ENCODE measurements at regions not wholly inside any gene's neighbourhood (a gene's known extent, or its start where the extent isn't known, plus 50 kb on each side); places are given as distances from the start of the nearest gene placed in this dataset.

DNA sequence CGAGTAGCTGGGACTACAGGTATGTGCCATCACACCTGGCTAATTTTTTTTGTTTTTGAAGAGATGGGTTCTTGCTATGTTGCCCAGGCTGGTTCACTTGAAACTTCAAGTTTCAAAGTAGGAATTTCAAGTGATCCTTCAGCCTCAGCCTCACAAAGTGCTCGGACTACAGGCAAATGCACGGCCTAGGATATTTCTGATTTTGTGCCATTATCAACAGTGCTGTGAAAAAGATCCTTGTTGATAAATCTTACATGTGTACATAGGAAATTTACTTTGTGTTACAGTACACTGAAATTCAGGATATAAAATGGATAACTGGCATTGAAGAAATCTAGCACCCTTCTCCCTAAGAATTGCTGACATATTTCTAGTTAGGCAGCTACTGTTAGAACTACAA, 184.6 kb upstream of the PRDM1 start:
- Histone ChIP-seq H3K4me2 (no peak overlapping the region), H3K4me1 (replicated peaks; ENCODE audit: insufficient read depth) (no peaks in the 10 kb centered on the region), H3K36me3 (ENCODE audit: low read depth) (no peaks in the 10 kb centered on the region), H2AFZ (no peak overlapping the region), H3K27ac (no peak overlapping the region), H3F3A (ENCODE audit: insufficient read depth, low read depth) (no peaks in the 10 kb centered on the region), H4K20me1 (ENCODE audit: insufficient read depth) (no peaks in the 10 kb centered on the region), H3K9me2 (ENCODE audit: insufficient read depth) (no peaks in the 10 kb centered on the region), H3K9me3 (ENCODE audit: insufficient read depth, low read depth) (no peaks in the 10 kb centered on the region), H3K79me2 (ENCODE audit: low read depth) (no peaks in the 10 kb centered on the region), H3K4me3 (no peak overlapping the region), H3K27me3 (ENCODE audit: insufficient read depth, low read depth) (no peaks in the 10 kb centered on the region)
- intact Hi-C loops (cut with micrococcal nuclease; ENCODE audit: unreplicated experiment): no loop called here
- BruUV-seq (replicated peaks): no TSS peak
- no peak for DNase-seq
- ChIA-PET POLR2A (ENCODE audit: unreplicated experiment) (no interaction called here), CTCF (no interaction called here)
- TF ChIP-seq, protein P1, sequence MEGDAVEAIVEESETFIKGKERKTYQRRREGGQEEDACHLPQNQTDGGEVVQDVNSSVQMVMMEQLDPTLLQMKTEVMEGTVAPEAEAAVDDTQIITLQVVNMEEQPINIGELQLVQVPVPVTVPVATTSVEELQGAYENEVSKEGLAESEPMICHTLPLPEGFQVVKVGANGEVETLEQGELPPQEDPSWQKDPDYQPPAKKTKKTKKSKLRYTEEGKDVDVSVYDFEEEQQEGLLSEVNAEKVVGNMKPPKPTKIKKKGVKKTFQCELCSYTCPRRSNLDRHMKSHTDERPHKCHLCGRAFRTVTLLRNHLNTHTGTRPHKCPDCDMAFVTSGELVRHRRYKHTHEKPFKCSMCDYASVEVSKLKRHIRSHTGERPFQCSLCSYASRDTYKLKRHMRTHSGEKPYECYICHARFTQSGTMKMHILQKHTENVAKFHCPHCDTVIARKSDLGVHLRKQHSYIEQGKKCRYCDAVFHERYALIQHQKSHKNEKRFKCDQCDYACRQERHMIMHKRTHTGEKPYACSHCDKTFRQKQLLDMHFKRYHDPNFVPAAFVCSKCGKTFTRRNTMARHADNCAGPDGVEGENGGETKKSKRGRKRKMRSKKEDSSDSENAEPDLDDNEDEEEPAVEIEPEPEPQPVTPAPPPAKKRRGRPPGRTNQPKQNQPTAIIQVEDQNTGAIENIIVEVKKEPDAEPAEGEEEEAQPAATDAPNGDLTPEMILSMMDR (conservative IDR thresholded peaks at IDR 0.05): no peak
- no peak for TF ChIP-seq EZH2 (IDR thresholded peaks at IDR 0.05; ENCODE audit: low read depth)

DNA sequence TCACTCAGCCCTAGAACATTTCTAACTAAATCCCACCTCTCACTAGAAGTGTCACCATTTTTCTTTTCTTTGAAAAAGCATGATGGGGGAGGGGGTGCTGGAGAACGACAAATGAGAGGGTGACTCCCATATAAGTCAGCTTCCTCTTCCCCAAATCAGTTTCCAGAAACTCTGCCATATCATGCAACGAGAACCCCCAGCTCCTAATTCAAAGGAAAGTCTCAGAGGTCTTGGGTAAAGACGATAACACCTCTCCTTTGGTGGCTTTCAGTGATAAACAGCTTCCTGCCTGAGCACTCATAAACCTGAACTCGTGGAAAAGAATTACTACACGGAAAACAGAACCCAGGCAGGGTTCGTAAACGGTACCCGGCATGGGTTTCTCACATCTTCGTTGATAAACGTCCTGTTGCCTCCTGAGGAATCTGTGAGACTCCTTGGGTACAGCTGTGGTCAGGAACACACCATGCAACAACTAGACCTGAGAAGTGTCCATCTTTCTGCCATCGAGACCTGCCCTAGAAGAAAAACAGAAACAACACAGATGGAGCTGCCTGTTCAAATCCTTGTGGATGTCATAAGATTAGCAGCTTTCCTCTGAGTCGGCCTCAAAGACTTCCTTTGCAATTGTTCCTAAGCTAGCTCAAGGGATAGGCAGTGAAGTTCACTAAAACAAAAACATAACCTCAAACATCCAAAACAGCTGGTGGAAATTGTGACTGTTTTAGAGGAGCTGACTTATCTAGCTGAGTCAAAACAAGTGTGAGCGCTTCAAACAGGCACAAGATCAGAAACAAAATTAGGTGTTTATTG, 185.8 kb upstream of the PRDM1 start:
- intact Hi-C loops (cut with micrococcal nuclease; ENCODE audit: unreplicated experiment): no loop called here
- CTCF ChIA-PET: interaction anchor here (0.7 kb wide), 1 partner anchor 27 kb away, joined by 3 read pairs; no protein-coding TSS in a partner anchor
- no peak for DNase-seq

DNA sequence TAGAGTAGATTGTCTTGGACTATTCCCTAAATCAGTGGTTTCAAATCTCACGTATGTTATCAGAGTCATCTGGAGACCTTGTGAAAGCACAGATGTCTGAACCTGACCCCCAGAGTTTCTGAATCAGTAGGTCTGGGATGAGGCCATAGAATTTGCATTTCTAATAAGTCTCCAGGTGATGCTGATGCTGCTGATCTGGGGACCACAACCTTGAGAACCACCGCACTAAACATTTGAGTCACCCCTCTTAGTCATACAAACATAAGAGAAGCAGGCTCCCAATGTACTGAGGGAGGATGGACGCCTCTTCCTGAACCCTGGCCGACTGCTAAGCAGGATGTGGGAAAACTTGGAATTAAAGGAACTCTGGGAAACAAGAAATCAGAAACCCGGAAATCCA, 187.8 kb upstream of the PRDM1 start:
- H2AFZ ChIP-seq: no peak overlapping the region
- H4K20me1 ChIP-seq (ENCODE audit: insufficient read depth): no peaks in the 10 kb centered on the region
- H3K9me2 ChIP-seq (ENCODE audit: insufficient read depth): no peaks in the 10 kb centered on the region
- no peak overlapping the region for H3K4me3 ChIP-seq
- no TSS peak for BruUV-seq (replicated peaks)
- H3K79me2 ChIP-seq (ENCODE audit: low read depth): no peaks in the 10 kb centered on the region
- H3K27me3 ChIP-seq (ENCODE audit: insufficient read depth, low read depth): no peaks in the 10 kb centered on the region
- H3K36me3 ChIP-seq (ENCODE audit: low read depth): no peaks in the 10 kb centered on the region
- no peak overlapping the region for H3K27ac ChIP-seq
- POLR2A ChIA-PET (ENCODE audit: unreplicated experiment): no interaction called here
- H3K4me2 ChIP-seq: no peak overlapping the region
- H3F3A ChIP-seq (ENCODE audit: insufficient read depth, low read depth): no peaks in the 10 kb centered on the region
- no peaks in the 10 kb centered on the region for H3K4me1 ChIP-seq (replicated peaks; ENCODE audit: insufficient read depth)
- intact Hi-C loops (cut with micrococcal nuclease; ENCODE audit: unreplicated experiment): no loop called here
- no peak for DNase-seq
- H3K9me3 ChIP-seq (ENCODE audit: insufficient read depth, low read depth): no peaks in the 10 kb centered on the region
- TF ChIP-seq, protein P1 (conservative IDR thresholded peaks at IDR 0.05): no peak
- no peak for TF ChIP-seq EZH2 (IDR thresholded peaks at IDR 0.05; ENCODE audit: low read depth)
- CTCF ChIA-PET: no interaction called here

More for the DNA sequence above, 185.8 kb upstream of the PRDM1 start:
- H3K36me3 ChIP-seq (ENCODE audit: low read depth): no peaks in the 10 kb centered on the region
- H2AFZ ChIP-seq: no peak overlapping the region
- no peaks in the 10 kb centered on the region for H3K9me3 ChIP-seq (ENCODE audit: insufficient read depth, low read depth)
- POLR2A ChIA-PET (ENCODE audit: unreplicated experiment): no interaction called here
- no TSS peak for BruUV-seq (replicated peaks)
- no peak overlapping the region for H3K27ac ChIP-seq
- H3K9me2 ChIP-seq (ENCODE audit: insufficient read depth): no peaks in the 10 kb centered on the region
- no peaks in the 10 kb centered on the region for H3K27me3 ChIP-seq (ENCODE audit: insufficient read depth, low read depth)
- no peaks in the 10 kb centered on the region for H4K20me1 ChIP-seq (ENCODE audit: insufficient read depth)
- H3K4me3 ChIP-seq: no peak overlapping the region
- H3K4me1 ChIP-seq (replicated peaks; ENCODE audit: insufficient read depth): no peaks in the 10 kb centered on the region
- H3F3A ChIP-seq (ENCODE audit: insufficient read depth, low read depth): no peaks in the 10 kb centered on the region
- no peaks in the 10 kb centered on the region for H3K79me2 ChIP-seq (ENCODE audit: low read depth)
- TF ChIP-seq, protein P1 (conservative IDR thresholded peaks at IDR 0.05): no peak
- no peak for TF ChIP-seq EZH2 (IDR thresholded peaks at IDR 0.05; ENCODE audit: low read depth)
- H3K4me2 ChIP-seq: no peak overlapping the region

Data from PC-9 (cell line).